Activated CD4-positive, CD25-positive, alpha-beta regulatory T cell treated with anti-CD3 and anti-CD28 coated beads, Interleukin-2, amount 50 U/mL, for 24 hours (primary cell): ENCODE measurements at regions not wholly inside any gene's neighbourhood (a gene's known extent, or its start where the extent isn't known, plus 50 kb on each side); places are given as distances from the start of the nearest gene placed in this dataset.
A peak's percentile ranks its signal among the peaks of the same experiment; 100 is the strongest.

Experiments used
- ATAC-seq, 2 donors: fragments of 150-1000 bp; cut with Tn5 transposase; one replicate each; pipeline ENCODE4 v1.10.0; 2021; ENCODE audit warnings: mild to moderate bottlenecking in 1 of 2, moderate library complexity in 1 of 2

GRCh38 chr6:148653138-148653776, 93.6 kb upstream of the UST start:
- no peak for ATAC-seq

DNA sequence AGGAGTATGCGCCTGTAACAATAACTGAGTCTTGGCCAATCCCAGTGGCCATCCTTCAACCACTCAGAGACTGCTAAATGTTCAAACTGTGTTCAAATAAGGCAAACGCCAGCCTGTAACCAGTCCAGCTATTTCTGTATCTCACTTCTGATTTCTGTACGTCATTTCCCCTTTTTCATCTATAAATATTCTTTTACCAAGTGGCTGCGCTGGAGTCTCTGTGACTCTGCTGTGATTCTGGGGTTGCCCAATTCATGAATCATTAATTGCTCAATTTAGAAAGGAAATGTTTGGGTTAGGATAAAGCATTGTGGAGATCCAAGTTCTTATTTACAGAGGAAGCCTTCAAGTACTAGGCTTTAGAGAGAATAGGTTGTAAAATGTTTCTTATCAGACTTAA, 89.8 kb upstream of the UST start:
- no peak for ATAC-seq

DNA sequence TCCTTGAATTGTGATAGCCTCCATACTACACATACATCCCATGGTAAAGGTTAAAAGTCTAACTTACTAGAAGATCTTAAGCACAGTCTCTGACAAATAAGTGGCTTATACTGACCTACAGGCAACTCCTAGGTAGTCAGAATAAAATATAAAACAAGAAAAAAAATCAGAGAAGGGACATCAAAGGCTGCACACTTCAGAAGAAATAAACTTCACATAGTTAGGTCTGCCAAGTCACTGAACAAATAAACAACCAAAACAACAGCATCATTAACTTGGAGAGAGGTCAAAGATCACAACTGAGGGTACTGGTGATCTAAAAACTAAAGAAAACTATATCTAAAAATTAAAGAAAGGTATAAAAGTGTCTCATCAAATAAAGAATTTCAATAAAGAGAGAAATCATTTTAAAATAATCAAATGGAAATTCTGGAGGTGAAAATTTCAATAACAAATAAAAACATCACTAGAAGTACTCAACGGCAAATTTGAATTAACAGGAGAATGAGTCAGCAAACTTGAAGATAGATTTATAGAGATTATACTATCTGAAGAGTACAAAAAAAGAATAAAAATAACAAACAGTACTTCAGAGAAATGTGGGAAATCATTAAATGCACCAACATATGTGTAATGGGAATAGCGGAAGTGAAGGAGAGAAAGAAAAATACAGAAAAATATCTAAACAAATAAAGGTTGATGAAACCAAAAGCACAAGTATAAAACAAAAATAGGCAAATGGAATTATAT, 88.0 kb upstream of the UST start:
- ATAC-seq: no peak

DNA sequence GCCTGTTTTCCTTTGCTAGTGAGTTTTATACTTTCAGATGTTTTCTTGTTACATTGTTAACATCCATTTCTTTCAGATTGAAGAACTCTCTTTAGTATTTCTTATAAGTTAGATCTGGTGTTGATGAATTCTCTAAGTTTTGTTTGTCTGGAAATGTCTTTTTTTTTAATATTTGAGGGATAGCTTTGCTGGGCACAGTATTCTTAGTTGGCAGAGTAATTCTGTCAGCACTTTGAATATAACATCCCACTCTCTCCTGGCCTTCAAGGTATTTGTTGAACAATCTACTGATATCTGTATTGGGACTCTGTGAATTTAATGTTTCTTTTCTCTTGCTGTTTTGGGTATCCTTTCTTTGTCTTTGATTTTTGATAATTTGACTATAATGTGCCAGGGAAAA, 79.4 kb upstream of the UST start:
- no peak for ATAC-seq

DNA sequence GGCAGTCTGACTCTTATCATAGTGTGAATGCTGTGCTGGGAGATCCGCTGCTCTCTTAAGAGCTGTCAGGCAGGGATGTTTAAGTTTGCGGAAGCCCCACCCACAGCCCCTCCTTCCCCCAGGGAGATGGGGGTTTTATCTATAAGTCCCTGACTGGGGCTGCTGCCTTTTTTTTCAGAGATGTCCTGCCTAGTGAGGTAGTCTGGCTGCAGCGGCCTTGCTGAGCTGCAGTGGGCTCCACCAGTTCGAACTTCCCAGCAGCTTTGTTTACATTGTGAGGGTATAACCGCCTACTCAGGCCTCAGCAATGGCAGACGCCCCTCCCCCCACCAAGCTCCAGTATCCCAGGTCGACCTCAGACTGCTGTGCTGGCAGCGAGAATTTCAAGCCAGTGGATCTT, 75.7 kb upstream of the UST start:
- no peak for ATAC-seq

DNA sequence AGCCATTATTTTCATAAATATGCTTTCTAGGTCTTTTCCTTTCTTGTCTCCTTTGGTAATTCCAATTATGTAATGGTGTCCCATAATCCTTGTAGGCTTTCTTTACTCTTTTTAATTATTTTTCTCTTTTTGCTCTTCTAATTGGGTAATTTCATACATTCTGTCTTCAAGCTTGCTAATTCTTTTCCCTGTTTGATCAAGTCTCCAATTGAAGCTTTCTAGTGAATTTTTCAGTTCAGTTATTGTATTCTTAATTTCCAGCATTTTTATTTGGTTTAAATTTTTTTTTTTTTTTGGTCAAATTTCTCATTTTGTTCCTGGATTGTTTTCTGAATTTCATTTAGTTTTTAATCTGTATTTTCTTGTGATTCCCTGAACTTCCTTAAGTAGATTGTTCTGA, 74.9 kb upstream of the UST start:
- ATAC-seq: no peak

DNA sequence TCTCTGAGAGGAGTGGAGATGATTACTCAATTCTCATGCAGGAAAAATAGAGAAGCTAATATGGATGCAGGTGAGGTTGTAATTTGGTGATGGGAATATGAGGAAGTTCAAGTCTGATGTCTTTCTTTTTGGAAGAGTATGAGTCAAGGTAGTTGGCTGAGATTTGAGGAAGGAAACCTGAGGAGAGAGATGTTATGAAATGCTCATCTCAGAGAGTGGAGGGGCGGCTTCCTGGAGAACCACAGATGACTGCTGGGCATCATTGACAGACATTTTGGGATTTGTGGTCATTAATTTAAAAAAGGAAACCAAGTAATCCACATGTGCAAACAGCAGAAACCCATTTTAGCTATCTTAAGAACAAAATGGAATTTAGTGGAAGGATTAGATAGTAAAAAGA, 72.5 kb upstream of the UST start:
- ATAC-seq: no peak

DNA sequence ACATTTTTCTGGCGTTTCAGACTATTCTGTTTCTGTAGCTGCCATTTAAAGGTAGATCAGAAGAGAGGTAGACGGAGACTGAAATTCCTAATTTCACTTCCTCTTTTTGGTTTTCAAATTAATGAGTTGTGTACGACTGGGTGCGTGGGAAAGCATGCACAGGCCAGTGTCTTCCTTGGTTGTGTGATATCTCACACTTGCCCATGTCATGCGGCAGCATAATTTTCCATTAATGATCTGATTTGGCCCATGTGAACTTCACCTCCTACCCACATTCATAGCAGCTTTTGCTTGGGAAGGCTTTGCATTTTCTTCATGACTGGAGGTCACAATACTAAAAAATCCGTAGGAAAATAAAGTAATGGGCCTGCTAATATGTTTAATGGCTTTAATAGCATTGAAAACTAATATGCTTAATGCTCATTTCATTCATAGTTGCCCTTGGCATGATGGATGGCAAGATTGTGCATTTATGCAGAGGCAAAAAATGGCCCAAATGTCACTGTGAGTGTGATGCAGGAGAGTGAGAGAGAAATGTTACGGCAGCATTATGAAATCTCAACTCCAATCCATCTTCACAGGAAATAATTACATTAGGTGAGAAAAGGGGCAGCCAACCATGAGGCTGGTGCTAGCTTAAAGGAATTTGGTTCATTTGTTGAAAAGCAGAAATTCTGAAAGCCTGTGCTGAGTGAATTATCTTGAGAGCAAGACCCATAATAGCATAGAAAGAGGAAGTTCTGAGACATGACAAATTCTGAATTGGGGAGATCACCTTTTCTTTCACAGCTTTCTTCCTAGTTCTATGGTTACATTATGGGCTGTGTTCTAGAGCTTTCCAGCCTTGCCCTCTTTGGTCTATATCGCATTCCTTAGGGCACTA, 69.0 kb upstream of the UST start:
- peak in 1 of 2 donors; percentile 33 for ATAC-seq

DNA sequence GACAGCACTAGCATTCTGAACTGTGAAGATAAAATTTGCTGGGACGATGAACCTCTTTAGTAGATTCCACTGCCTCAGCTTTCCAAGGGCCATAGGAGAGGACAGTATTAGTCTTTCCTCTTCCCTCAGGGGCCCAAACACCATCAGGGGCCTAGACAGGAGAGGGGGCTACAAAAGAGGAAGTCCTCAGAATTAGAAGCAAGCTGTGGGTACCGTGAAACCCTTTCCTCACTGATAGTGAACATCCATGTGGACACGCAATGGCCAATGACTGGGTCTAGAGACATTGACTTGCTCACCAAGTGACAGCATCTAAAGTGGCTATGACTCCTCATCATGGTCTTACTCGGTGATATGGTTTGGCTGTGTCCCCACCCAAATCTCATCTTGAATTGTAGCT, 68.1 kb upstream of the UST start:
- no peak for ATAC-seq

DNA sequence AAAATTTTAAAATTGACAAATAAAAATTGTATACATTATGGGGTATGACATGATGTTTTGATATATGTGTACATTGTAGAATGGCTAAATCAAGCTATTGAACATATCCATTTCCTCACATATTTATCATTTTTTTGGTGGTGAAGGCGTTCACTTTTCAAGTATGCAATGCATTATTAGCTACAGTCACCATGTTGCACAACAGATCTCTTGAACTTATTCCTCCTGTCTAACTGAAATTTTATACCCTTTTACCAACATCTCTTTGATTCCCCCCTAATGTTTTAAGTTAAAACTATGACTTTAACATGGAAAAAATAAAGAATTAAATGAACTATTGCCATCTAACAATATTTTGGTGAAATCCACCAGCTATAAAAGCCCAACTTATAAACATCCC, 65.2 kb upstream of the UST start:
- ATAC-seq: no peak

DNA sequence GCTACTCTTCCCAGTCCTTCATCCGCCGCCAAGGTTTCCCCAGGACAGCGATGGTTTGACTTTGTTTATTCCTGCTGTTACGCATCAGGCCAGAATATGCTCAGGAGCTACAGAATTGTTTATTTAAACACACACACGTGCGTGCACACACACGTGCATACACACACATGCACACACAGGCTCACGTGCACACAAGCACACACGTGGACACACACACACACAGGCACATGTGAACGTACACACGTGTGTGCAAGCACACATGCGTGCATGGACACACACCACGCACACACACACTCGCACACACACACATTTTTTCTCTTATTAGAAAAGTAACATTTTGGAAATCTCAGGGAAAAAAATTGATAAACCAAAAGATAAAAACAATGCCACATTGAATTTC, 64.6 kb upstream of the UST start:
- ATAC-seq: no peak

GRCh38 chr6:148682990-148683389, 63.8 kb upstream of the UST start:
- no peak for ATAC-seq

- ATAC-seq: no peak
Measured at GRCh38 chr6:148689168-148689567, 57.7 kb upstream of the UST start.

DNA sequence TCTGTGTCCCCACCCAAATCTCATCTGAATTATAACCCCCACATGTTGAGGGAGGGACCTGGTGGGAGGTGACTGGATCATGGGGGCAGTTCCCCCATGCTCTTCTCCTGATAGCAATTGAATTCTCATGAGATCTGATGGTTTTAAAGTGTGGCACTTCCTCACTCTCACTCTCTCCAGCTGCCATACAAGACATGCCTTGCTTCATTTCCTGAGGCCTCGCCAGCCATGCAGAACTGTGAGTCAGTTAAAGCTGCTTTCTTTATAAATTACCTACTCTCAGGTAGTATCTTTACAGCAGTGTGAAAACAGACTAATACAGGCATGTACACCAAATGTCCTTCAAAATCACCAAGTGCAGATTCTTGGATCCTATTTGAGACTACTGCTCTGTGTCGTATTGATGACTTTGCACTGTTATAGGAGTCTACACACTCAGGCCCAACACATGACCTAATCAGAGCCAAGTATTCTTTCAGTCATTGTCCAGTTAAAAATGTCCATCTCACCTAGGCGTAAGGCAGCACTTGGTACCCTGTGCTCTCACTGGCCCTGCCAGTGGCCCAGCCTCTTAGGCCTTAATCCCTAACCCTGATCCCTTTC, 52.8 kb upstream of the UST start:
- no peak for ATAC-seq
